GM20000 (cell line): ENCODE measurements at regions not wholly inside any gene's neighbourhood (a gene's known extent, or its start where the extent isn't known, plus 50 kb on each side); places are given as distances from the start of the nearest gene placed in this dataset.
"Not testable (repeated sequence)": the region's sequence is repeated elsewhere in the genome, so short reads cannot be mapped to it uniquely, and the experiment has no call there.

Source experiments
- DNase-seq: peaks from one replicate; pipeline ENCODE4 v3.0.0; 2012; ENCODE audit warnings: low spot score
- TF ChIP-seq, protein P1 (sequence below): IDR thresholded peaks from 2 replicates; pipeline ENCODE4 v1.5.1; 2012; ENCODE audit warnings: mild to moderate bottlenecking, control low read depth; ENCODE audit errors: extremely low read depth, missing control alignments

DNA sequence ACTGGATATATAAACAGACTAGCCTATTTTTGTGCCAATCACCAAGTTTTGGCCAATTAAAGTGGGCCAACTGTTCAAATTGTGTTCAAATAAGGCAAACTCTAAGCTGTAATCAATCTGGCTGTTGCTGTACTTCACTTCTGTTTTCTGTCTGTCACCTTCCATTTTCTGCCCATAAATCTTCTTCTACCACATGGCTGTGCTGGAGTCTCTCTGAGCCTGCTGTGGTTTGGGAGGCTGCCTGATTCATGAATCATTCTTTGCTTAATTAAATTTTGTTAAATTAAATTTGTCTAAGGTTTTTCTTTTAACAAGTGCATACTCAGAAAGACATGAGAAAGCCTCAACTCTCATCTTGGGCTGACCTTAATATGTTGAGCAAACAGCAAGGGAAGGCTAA is 172.6 kb upstream of the VIPR2 start:
- TF ChIP-seq, protein P1, sequence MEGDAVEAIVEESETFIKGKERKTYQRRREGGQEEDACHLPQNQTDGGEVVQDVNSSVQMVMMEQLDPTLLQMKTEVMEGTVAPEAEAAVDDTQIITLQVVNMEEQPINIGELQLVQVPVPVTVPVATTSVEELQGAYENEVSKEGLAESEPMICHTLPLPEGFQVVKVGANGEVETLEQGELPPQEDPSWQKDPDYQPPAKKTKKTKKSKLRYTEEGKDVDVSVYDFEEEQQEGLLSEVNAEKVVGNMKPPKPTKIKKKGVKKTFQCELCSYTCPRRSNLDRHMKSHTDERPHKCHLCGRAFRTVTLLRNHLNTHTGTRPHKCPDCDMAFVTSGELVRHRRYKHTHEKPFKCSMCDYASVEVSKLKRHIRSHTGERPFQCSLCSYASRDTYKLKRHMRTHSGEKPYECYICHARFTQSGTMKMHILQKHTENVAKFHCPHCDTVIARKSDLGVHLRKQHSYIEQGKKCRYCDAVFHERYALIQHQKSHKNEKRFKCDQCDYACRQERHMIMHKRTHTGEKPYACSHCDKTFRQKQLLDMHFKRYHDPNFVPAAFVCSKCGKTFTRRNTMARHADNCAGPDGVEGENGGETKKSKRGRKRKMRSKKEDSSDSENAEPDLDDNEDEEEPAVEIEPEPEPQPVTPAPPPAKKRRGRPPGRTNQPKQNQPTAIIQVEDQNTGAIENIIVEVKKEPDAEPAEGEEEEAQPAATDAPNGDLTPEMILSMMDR: no peak

DNA sequence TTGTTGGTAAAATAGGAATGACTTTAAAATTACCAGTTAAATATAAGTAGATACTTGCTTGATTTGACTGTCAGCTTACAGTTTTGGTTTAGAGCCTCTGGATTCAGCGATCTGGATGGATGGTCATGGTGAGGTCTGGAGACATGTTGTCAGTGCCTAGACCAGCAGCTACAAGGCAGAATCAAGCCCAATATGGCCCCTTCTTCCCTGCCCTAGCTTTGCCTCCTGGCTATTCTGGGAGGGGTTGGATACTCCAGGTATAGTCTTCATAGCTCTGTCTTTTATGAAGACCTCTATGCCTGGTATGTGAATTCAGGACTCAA is 166.5 kb upstream of the VIPR2 start:
- TF ChIP-seq, protein P1: no peak
- DNase-seq: no peak

More for the DNA sequence above, 172.6 kb upstream of the VIPR2 start:
- no peak for DNase-seq

DNA sequence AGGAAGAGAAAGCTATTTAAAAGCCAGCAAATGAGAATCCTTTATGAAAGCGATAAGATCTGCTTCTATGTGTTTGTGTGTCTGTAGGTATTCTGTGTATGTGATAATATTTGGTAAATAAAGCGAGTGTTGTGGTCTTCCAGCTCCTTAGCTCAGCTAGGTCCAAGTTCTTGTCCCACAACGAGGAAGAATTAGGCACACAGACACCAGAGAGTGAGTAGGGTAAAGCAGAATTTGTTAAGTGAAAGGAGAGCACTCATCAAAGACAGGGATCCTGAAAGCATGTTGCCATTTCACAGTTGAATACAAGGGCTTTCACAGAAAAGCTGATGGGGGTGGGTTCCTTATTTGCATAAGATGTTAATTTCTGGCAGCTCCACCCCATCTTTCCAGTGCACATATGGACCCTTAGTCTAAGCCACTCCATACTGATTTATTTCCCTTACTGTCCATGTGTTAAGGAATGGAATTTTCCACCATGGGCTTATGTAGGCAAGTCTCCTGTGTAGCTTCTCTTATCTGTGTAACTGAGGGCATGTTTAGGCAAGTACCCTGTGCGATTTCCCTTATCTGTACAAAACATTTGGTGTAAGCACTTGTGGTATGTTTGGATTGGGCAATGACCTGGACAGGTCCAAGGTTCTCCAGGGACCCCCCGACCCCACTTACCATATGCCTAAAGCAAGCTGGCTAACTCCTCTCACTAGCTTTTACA is 165.9 kb upstream of the VIPR2 start:
- DNase-seq: no peak
- TF ChIP-seq, protein P1: no peak

DNA sequence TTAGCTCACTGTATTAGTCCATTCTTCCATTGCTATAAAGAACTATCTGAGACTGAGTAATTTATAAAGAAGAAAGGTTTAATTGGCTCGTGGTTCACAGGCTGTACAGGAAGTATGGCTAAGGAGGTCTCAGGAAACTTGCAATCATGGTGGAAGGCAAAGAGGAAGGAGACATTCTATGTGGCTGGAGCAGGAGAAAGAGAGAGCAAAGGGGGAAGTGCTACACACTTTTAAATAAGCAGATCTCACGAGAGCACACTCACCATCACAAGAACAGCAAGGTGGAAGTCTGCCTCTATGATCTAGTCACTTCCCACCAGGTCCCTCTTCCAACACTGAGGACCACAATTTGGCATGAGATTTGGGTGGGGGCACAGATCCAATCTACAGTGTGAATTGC is 164.5 kb upstream of the VIPR2 start:
- DNase-seq: not testable (repeated sequence)

DNA sequence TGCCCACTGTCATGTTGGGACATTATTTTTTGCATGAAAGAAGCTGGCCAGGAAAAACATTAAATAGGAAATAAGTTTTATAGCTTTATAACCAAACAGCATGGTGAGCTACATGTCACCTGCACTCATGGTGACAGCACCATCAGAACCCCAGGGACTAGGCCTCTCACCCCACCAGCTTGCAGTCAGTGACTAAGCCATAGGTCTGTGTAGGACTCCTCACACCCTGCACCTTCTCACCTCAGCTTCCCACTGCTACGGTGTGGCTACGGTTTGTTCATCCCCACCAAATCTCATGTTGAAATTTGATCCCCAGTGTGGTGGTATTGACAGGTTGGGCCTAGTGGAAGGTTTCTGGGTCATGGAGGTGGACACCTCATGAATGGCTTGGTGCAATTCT is 161.3 kb upstream of the VIPR2 start:
- no peak for DNase-seq
- TF ChIP-seq, protein P1: no peak

DNA sequence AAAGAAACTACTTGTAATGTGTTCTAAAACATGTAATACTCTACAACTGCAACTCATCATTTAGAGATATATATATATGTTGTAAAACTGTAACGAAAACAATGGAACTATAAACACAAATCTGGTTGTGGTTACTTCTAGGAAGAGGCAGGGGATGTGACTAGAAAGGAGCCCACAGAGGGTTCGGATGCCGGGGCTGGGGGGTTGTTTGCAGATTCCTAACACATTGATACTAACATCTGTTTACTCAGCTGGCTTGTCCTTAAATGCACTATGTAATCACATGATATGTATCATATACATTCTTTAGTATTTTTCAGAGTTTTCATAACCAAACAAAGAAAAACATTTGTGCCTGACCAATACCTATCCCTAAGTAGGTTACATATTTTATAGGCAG is 160.5 kb upstream of the VIPR2 start:
- not testable (repeated sequence) for DNase-seq

DNA sequence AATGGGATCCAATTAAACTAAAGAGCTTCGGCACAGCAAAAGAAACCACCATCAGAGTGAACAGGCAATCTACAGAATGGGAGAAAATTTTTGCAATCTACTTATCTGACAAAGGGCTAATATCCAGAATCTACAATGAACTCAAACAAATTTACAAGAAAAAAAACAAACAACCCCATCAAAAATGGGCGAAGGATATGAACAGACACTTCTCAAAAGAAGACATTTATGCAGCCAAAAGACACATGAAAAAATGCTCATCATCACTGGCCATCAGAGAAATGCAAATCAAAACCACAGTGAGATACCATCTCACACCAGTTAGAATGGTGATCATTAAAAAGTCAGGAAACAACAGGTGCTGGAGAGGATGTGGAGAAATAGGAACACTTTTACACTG is 158.8 kb upstream of the VIPR2 start:
- DNase-seq: not testable (repeated sequence)

DNA sequence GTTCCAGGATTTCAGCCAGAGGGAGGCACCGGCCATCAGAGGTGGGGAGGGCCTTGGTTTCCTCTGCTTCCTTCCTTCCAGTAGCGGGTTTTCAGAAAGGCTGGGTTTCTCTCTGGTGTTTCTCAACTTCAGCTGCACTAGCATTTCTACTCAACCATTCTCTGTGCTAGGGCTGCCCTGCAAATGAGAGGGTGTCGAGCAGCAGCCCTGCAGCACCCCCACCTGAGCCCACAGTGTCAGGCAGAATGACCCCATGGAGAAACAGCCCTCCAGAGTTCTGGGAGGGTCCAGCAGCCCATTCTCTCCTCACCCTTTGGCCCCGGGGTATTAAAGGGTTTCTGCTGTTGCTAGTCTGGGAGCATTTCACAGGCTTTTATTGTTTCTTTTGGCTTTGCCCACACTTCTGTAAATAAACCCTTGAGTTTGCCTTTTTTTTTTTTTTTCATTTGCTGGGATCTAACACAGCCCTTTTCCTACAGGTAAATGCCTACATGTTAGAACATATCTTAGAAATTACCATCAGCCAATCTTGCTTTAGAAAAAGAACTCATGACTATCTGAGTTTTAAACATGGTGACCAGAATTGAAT is 151.5 kb upstream of the VIPR2 start:
- TF ChIP-seq, protein P1: no peak

DNA sequence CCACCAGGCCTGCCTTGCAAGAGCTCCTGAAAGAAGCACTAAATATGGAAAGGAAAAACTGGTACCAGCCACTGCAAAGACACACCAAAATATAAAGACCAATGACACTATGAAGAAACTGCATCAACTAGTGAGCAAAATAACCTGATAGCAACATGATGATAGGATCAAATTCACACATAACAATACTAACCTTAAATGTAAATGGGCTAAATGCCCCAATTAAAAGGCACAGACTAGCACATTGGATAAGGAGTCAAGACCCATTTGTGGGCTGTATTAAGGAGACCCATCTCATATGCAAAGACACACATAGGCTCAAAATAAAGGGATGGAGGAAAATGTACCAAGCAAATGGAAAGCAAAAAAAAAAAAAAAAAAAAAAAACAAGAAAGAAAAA is 141.8 kb upstream of the VIPR2 start:
- not testable (repeated sequence) for DNase-seq

More for the DNA sequence above, 151.5 kb upstream of the VIPR2 start:
- DNase-seq: no peak

DNA sequence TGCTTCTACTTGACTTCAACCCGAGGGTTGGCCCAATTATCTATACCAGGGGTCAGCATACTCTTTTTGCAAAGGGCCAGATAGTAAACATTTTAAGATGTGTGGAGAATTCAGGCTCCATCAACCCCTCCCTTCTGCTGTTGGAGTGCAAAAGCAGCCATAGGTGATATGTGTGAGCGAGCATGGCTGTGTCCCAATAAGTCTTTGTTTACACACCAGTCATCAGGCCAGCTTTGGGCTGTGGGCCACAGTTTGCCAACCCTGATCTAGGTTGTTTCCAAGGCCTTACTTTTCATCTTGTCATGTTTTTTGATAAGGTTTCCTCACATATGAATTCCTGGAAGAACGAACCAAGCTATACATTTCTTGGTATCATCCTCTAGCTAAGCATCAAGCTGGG is 136.9 kb upstream of the VIPR2 start:
- TF ChIP-seq, protein P1: no peak
- no peak for DNase-seq
